ENCODE measurements at regions not wholly inside any gene's neighbourhood (a gene's known extent, or its start where the extent isn't known, plus 50 kb on each side); places are given as distances from the start of the nearest gene placed in this dataset.

- H3K36me3 ChIP-seq (ENCODE audit: control insufficient read depth, insufficient read depth, low read length) = no peaks in the 10 kb centered on the region
- Mint-ChIP-seq H3K27me3 (ENCODE audit: insufficient read depth) (peaks cover 35% of the 10 kb centered on the region), H3K4me1 (no peaks in the 10 kb centered on the region), H3K36me3 (ENCODE audit: low read depth) (no peaks in the 10 kb centered on the region), H3K27ac (no peak overlapping the region), H3K9me3 (peaks cover 57% of the 10 kb centered on the region), H3K4me3 (no peak overlapping the region)
- H3K4me1 ChIP-seq (ENCODE audit: control insufficient read depth, insufficient read depth, low read length) = no peaks in the 10 kb centered on the region
- TF ChIP-seq CTCF (conservative IDR thresholded peaks at IDR 0.05) = no peak
- peaks cover 25% of the 10 kb centered on the region for H3K27me3 ChIP-seq (ENCODE audit: control insufficient read depth, insufficient read depth, low read length, poor library complexity, severe bottlenecking)
- no peak overlapping the region for H3K4me3 ChIP-seq (ENCODE audit: low read length)
- 100% methylated on average over 1 of the region's 1 CpG; no CpG with 5 or more reads in 1 of the 2 experiments for WGBS, 2 experiments (ENCODE audit: insufficient coverage in 1 of 2, insufficient read length in 1 of 2)
- DNase-seq = no peak
- no peaks in the 10 kb centered on the region for H3K9me3 ChIP-seq (ENCODE audit: control insufficient read depth, low read length)
- H3K9ac ChIP-seq (ENCODE audit: extremely low read depth, low read length, poor library complexity, severe bottlenecking) = no peak overlapping the region
- H3K27ac ChIP-seq (ENCODE audit: low read depth, low read length) = no peak overlapping the region
These were observed 221.8 kb upstream of the RPS6KA3 start for GRCh38 chrX:20488473-20488872.

GRCh38 chrX:20487227-20487626 is 220.5 kb upstream of the RPS6KA3 start:
- H3K9me3 Mint-ChIP-seq = peaks cover 57% of the 10 kb centered on the region
- H3K27me3 ChIP-seq (ENCODE audit: control insufficient read depth, insufficient read depth, low read length, poor library complexity, severe bottlenecking) = peaks cover 25% of the 10 kb centered on the region
- H3K4me3 ChIP-seq (ENCODE audit: low read length) = no peak overlapping the region
- H3K27ac Mint-ChIP-seq = no peak overlapping the region
- no peak overlapping the region for H3K27ac ChIP-seq (ENCODE audit: low read depth, low read length)
- no peaks in the 10 kb centered on the region for H3K36me3 ChIP-seq (ENCODE audit: control insufficient read depth, insufficient read depth, low read length)
- H3K36me3 Mint-ChIP-seq (ENCODE audit: low read depth) = no peaks in the 10 kb centered on the region
- H3K4me3 Mint-ChIP-seq = no peak overlapping the region
- H3K9ac ChIP-seq (ENCODE audit: extremely low read depth, low read length, poor library complexity, severe bottlenecking) = no peak overlapping the region
- WGBS, 2 experiments (ENCODE audit: insufficient coverage in 1 of 2, insufficient read length in 1 of 2) = 83 to 91% methylated on average over 1 of the region's 1 CpG
- H3K4me1 ChIP-seq (ENCODE audit: control insufficient read depth, insufficient read depth, low read length) = no peaks in the 10 kb centered on the region
- no peak for DNase-seq
- H3K27me3 Mint-ChIP-seq (ENCODE audit: insufficient read depth) = peaks cover 42% of the 10 kb centered on the region
- no peaks in the 10 kb centered on the region for H3K9me3 ChIP-seq (ENCODE audit: control insufficient read depth, low read length)
- TF ChIP-seq CTCF (conservative IDR thresholded peaks at IDR 0.05) = no peak
- no peaks in the 10 kb centered on the region for H3K4me1 Mint-ChIP-seq

GRCh38 chrX:20481632-20482031 is 214.9 kb upstream of the RPS6KA3 start:
- H3K4me1 ChIP-seq (ENCODE audit: control insufficient read depth, insufficient read depth, low read length) = no peaks in the 10 kb centered on the region
- no peaks in the 10 kb centered on the region for H3K36me3 Mint-ChIP-seq (ENCODE audit: low read depth)
- WGBS, 2 experiments (ENCODE audit: insufficient coverage in 1 of 2, insufficient read length in 1 of 2) = 88% methylated on average over 1 of the region's 2 CpGs; no CpG with 5 or more reads in 1 of the 2 experiments
- no peak for TF ChIP-seq CTCF (conservative IDR thresholded peaks at IDR 0.05)
- H3K4me3 Mint-ChIP-seq = no peak overlapping the region
- H3K27ac Mint-ChIP-seq = no peak overlapping the region
- no peak overlapping the region for H3K4me3 ChIP-seq (ENCODE audit: low read length)
- no peaks in the 10 kb centered on the region for H3K36me3 ChIP-seq (ENCODE audit: control insufficient read depth, insufficient read depth, low read length)
- peaks cover 46% of the 10 kb centered on the region for H3K9me3 Mint-ChIP-seq
- H3K27me3 ChIP-seq (ENCODE audit: control insufficient read depth, insufficient read depth, low read length, poor library complexity, severe bottlenecking) = peaks cover 15% of the 10 kb centered on the region
- H3K27me3 Mint-ChIP-seq (ENCODE audit: insufficient read depth) = peaks cover 40% of the 10 kb centered on the region
- H3K9me3 ChIP-seq (ENCODE audit: control insufficient read depth, low read length) = no peaks in the 10 kb centered on the region
- no peak overlapping the region for H3K9ac ChIP-seq (ENCODE audit: extremely low read depth, low read length, poor library complexity, severe bottlenecking)
- H3K4me1 Mint-ChIP-seq = no peaks in the 10 kb centered on the region
- DNase-seq = no peak
- H3K27ac ChIP-seq (ENCODE audit: low read depth, low read length) = no peak overlapping the region
